Tibial artery (tissue), 4 donors: ENCODE measurements at regions not wholly inside any gene's neighbourhood (a gene's known extent, or its start where the extent isn't known, plus 50 kb on each side); places are given as distances from the start of the nearest gene placed in this dataset.

Experiments
- DNase-seq, 2 donors: peaks; one replicate each; pipeline ENCODE4 v3.0.0-alpha.2; 2019
- H3K27ac ChIP-seq, 2 donors: fragments of 200-600 bp; sonication (generic) in 1 of 2; 1 replicate in 1 of 2; 2 replicates in 1 of 2; pipeline ENCODE4 v1.5.1; 2018 to 2019; ENCODE audit warnings: mild to moderate bottlenecking in 1 of 2
- H3K27me3 ChIP-seq, 2 donors: fragments of 200-600 bp; sonication (generic) in 1 of 2; one replicate each; pipeline versions ENCODE4 v1.5.1 to v1.6.0; 2016 to 2019
- H3K36me3 ChIP-seq, 3 donors: fragments of 200-600 bp; sonication (generic) in 2 of 3; one replicate each; pipeline ENCODE4 v1.5.1; 2016 to 2019; ENCODE audit warnings: mild to moderate bottlenecking in 2 of 3
- H3K4me1 ChIP-seq, 4 donors: fragments of 200-600 bp; sonication (generic) in 2 of 4; 1 replicate in 3 of 4; 2 replicates in 1 of 4; pipeline ENCODE4 v1.5.1; 2016 to 2019
- H3K4me3 ChIP-seq, 2 donors: fragments of 200-600 bp; sonication (generic) in 1 of 2; 1 replicate in 1 of 2; 2 replicates in 1 of 2; pipeline ENCODE4 v1.5.1; 2018 to 2019; ENCODE audit warnings: mild to moderate bottlenecking in 2 of 2
- H3K9me3 ChIP-seq, 3 donors: fragments of 200-600 bp; sonication (generic) in 1 of 3; one replicate each; pipeline ENCODE4 v1.5.1; 2016 to 2019
- CTCF ChIP-seq, 2 experiments: fragments of 200-600 bp in 1 of 2; fragments of 450-650 bp in 1 of 2; IDR thresholded peaks; one replicate each; pipeline ENCODE4 v1.5.1; 2017 to 2019; ENCODE audit warnings: antibody characterized with exemption in 2 of 2, mild to moderate bottlenecking in 1 of 2, moderate library complexity in 1 of 2
- intact Hi-C: fragments of 100-400 bp; cut with DNase I; formaldehyde crosslinking; loops from one replicate; pipeline ENCODE4 v1.15.0; 2023; ENCODE audit warnings: low total_unique reads

GRCh38 chr5:4653475-4653874 lies 486.7 kb upstream of the ADAMTS16 start:
- no peak for TF ChIP-seq CTCF (IDR thresholded peaks at IDR 0.05)
- H3K4me3 ChIP-seq, result no peak overlapping the region
- no peak for DNase-seq
- H3K9me3 ChIP-seq, result no peaks in the 10 kb centered on the region
- no peaks in the 10 kb centered on the region for H3K4me1 ChIP-seq
- H3K36me3 ChIP-seq, result no peaks in the 10 kb centered on the region
- no peak overlapping the region for H3K27ac ChIP-seq
- H3K27me3 ChIP-seq, result no peaks in the 10 kb centered on the region
- intact Hi-C loops, result no loop called here

- no peak for DNase-seq
- intact Hi-C loops, result no loop called here
- Histone ChIP-seq H3K4me1 (no peaks in the 10 kb centered on the region), H3K4me3 (no peak overlapping the region), H3K27ac (no peak overlapping the region), H3K36me3 (no peaks in the 10 kb centered on the region), H3K27me3 (no peaks in the 10 kb centered on the region), H3K9me3 (no peaks in the 10 kb centered on the region)
- no peak for TF ChIP-seq CTCF (IDR thresholded peaks at IDR 0.05)
Measured at GRCh38 chr5:4659851-4660250, 480.3 kb upstream of the ADAMTS16 start.

- Histone ChIP-seq H3K27me3 (no peaks in the 10 kb centered on the region), H3K9me3 (no peaks in the 10 kb centered on the region), H3K27ac (no peak overlapping the region), H3K36me3 (no peaks in the 10 kb centered on the region), H3K4me1 (no peaks in the 10 kb centered on the region), H3K4me3 (no peak overlapping the region)
- no peak for DNase-seq
- no peak for TF ChIP-seq CTCF (IDR thresholded peaks at IDR 0.05)
- intact Hi-C loops, result no loop called here
Measured at GRCh38 chr5:4661326-4661725, 478.8 kb upstream of the ADAMTS16 start.

- Histone ChIP-seq H3K9me3 (no peaks in the 10 kb centered on the region), H3K4me3 (no peak overlapping the region)
- intact Hi-C loops, result no loop called here
Measured at GRCh38 chr5:4661836-4662235, 478.3 kb upstream of the ADAMTS16 start.

GRCh38 chr5:4662756-4663155 lies 477.4 kb upstream of the ADAMTS16 start:
- intact Hi-C loops, result no loop called here
- TF ChIP-seq CTCF (IDR thresholded peaks at IDR 0.05), result no peak
- no peak overlapping the region for H3K4me3 ChIP-seq
- no peak for DNase-seq
- H3K27ac ChIP-seq, result no peak overlapping the region
- H3K27me3 ChIP-seq, result no peaks in the 10 kb centered on the region
- no peaks in the 10 kb centered on the region for H3K4me1 ChIP-seq
- no peaks in the 10 kb centered on the region for H3K36me3 ChIP-seq
- no peaks in the 10 kb centered on the region for H3K9me3 ChIP-seq

More at GRCh38 chr5:4661836-4662235, 478.3 kb upstream of the ADAMTS16 start:
- H3K36me3 ChIP-seq, result no peaks in the 10 kb centered on the region
- no peaks in the 10 kb centered on the region for H3K4me1 ChIP-seq
- TF ChIP-seq CTCF (IDR thresholded peaks at IDR 0.05), result no peak
- no peak for DNase-seq
- H3K27me3 ChIP-seq, result no peaks in the 10 kb centered on the region
- H3K27ac ChIP-seq, result no peak overlapping the region

GRCh38 chr5:4665911-4666310 lies 474.2 kb upstream of the ADAMTS16 start:
- intact Hi-C loops, result no loop called here
- Histone ChIP-seq H3K36me3 (no peaks in the 10 kb centered on the region), H3K27me3 (no peaks in the 10 kb centered on the region), H3K4me3 (no peak overlapping the region), H3K9me3 (no peaks in the 10 kb centered on the region), H3K27ac (no peak overlapping the region), H3K4me1 (no peaks in the 10 kb centered on the region)
- DNase-seq, result no peak
- no peak for TF ChIP-seq CTCF (IDR thresholded peaks at IDR 0.05)
